Neuron (in vitro differentiated cells): ENCODE measurements at regions not wholly inside any gene's neighbourhood (a gene's known extent, or its start where the extent isn't known, plus 50 kb on each side); places are given as distances from the start of the nearest gene placed in this dataset.
"Not testable (repeated sequence)": the region's sequence is repeated elsewhere in the genome, so short reads cannot be mapped to it uniquely, and the experiment has no call there.

Experiments used
- H2AFZ ChIP-seq: one replicate; pipeline ENCODE4 v1.6.1; 2013; ENCODE audit warnings: low read depth, mild to moderate bottlenecking, inconsistent platforms, low read length, moderate library complexity
- H3K27me3 ChIP-seq: one replicate; pipeline ENCODE4 v1.6.1; 2013; ENCODE audit warnings: low read length; ENCODE audit not compliant: insufficient read depth
- H3K36me3 ChIP-seq: one replicate; pipeline ENCODE4 v1.6.1; 2013; ENCODE audit warnings: low read length; ENCODE audit not compliant: insufficient read depth
- H3K4me1 ChIP-seq: one replicate; pipeline ENCODE4 v1.6.1; 2013; ENCODE audit warnings: low read length; ENCODE audit not compliant: insufficient read depth
- H3K4me3 ChIP-seq: 2 replicates; pipeline ENCODE4 v1.5.1; 2013; ENCODE audit warnings: mild to moderate bottlenecking, low read length, moderate library complexity
- H3K9me3 ChIP-seq: one replicate; pipeline ENCODE4 v1.6.1; 2013; ENCODE audit warnings: low read length

DNA sequence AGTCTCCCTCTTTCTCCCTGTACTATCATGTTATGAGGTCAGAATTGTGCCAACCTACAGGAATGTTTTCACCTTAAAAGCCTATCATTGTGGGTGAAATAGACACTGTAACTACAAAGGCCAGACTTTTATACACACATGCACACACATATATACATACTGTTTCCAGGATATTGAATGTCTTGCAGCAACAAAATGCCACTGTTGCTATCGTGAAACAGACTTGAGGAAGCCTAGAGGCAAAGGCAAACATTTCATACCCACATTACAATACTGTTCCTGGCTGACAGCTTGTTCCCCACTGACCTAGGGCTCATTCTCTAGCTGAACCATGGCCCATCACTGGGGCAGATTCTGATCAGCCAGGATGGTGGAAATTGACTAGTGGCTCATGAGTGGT, 125.1 kb upstream of the DUSP10 start:
- Histone ChIP-seq H3K4me1 (no peaks in the 10 kb centered on the region), H3K9me3 (no peaks in the 10 kb centered on the region), H2AFZ (no peak overlapping the region), H3K27me3 (no peaks in the 10 kb centered on the region), H3K36me3 (no peaks in the 10 kb centered on the region), H3K4me3 (no peak overlapping the region)

- Histone ChIP-seq H2AFZ (no peak overlapping the region), H3K4me1 (no peaks in the 10 kb centered on the region), H3K4me3 (no peak overlapping the region), H3K36me3 (no peaks in the 10 kb centered on the region), H3K27me3 (no peaks in the 10 kb centered on the region), H3K9me3 (no peaks in the 10 kb centered on the region)
These were observed 123.9 kb upstream of the DUSP10 start for GRCh38 chr1:221865808-221866207.

- no peak overlapping the region for H2AFZ ChIP-seq
- H3K4me3 ChIP-seq: no peak overlapping the region
- H3K4me1 ChIP-seq: no peaks in the 10 kb centered on the region
- no peaks in the 10 kb centered on the region for H3K36me3 ChIP-seq
- no peaks in the 10 kb centered on the region for H3K9me3 ChIP-seq
- H3K27me3 ChIP-seq: no peaks in the 10 kb centered on the region
These were observed 121.7 kb upstream of the DUSP10 start for GRCh38 chr1:221863635-221864034.

DNA sequence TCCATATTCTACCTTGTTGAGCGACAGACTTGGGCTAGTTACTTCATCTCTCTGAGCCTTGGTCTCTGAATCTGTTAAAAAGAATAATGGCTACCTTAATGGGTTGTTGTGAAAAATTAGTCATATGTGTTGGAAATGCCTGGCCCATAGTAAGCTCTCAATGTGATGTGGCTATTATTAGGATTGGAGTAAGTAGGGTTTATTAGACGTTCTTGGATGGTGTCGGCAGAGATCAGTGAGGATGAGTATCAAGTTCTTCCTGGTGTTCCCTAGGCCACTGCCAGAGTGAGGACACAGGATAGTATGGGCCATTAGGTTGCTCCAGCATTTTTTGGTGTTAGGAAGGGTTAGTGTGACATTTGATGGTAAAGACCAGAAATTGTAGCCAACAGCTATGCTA, 121.1 kb upstream of the DUSP10 start:
- Histone ChIP-seq H3K36me3 (no peaks in the 10 kb centered on the region), H2AFZ (no peak overlapping the region), H3K27me3 (no peaks in the 10 kb centered on the region), H3K9me3 (no peaks in the 10 kb centered on the region), H3K4me1 (no peaks in the 10 kb centered on the region), H3K4me3 (no peak overlapping the region)

- H3K4me1 ChIP-seq: no peaks in the 10 kb centered on the region
- H3K9me3 ChIP-seq: no peaks in the 10 kb centered on the region
- H3K4me3 ChIP-seq: no peak overlapping the region
- H2AFZ ChIP-seq: no peak overlapping the region
- H3K27me3 ChIP-seq: no peaks in the 10 kb centered on the region
- no peaks in the 10 kb centered on the region for H3K36me3 ChIP-seq
These were observed 117.1 kb upstream of the DUSP10 start for GRCh38 chr1:221858818-221859611.

- not testable (repeated sequence) for H3K27me3 ChIP-seq, H3K4me3 ChIP-seq, H3K4me1 ChIP-seq
These were observed 115.2 kb upstream of the DUSP10 start for GRCh38 chr1:221857094-221857444.

GRCh38 chr1:221856228-221857093, 114.6 kb upstream of the DUSP10 start:
- no peaks in the 10 kb centered on the region for H3K4me1 ChIP-seq
- H3K27me3 ChIP-seq: no peaks in the 10 kb centered on the region
- H2AFZ ChIP-seq: no peak overlapping the region
- no peaks in the 10 kb centered on the region for H3K9me3 ChIP-seq
- H3K4me3 ChIP-seq: no peak overlapping the region
- no peaks in the 10 kb centered on the region for H3K36me3 ChIP-seq

More at GRCh38 chr1:221857094-221857444, 115.2 kb upstream of the DUSP10 start:
- not testable (repeated sequence) for H3K9me3 ChIP-seq, H2AFZ ChIP-seq, H3K36me3 ChIP-seq

GRCh38 chr1:221855156-221855555, 113.3 kb upstream of the DUSP10 start:
- H3K4me3 ChIP-seq: no peak overlapping the region
- H3K27me3 ChIP-seq: no peaks in the 10 kb centered on the region
- H3K36me3 ChIP-seq: no peaks in the 10 kb centered on the region
- no peaks in the 10 kb centered on the region for H3K4me1 ChIP-seq
- H3K9me3 ChIP-seq: no peaks in the 10 kb centered on the region
- no peak overlapping the region for H2AFZ ChIP-seq

GRCh38 chr1:221851336-221851735, 109.4 kb upstream of the DUSP10 start:
- no peak overlapping the region for H3K4me3 ChIP-seq
- no peaks in the 10 kb centered on the region for H3K9me3 ChIP-seq
- H3K27me3 ChIP-seq: no peaks in the 10 kb centered on the region
- H3K4me1 ChIP-seq: no peaks in the 10 kb centered on the region
- no peak overlapping the region for H2AFZ ChIP-seq
- no peaks in the 10 kb centered on the region for H3K36me3 ChIP-seq

- Histone ChIP-seq H3K4me3 (no peak overlapping the region), H3K36me3 (no peaks in the 10 kb centered on the region), H3K27me3 (no peaks in the 10 kb centered on the region), H3K4me1 (no peaks in the 10 kb centered on the region), H2AFZ (no peak overlapping the region), H3K9me3 (no peaks in the 10 kb centered on the region)
These were observed 108.7 kb upstream of the DUSP10 start for GRCh38 chr1:221850470-221851187.

DNA sequence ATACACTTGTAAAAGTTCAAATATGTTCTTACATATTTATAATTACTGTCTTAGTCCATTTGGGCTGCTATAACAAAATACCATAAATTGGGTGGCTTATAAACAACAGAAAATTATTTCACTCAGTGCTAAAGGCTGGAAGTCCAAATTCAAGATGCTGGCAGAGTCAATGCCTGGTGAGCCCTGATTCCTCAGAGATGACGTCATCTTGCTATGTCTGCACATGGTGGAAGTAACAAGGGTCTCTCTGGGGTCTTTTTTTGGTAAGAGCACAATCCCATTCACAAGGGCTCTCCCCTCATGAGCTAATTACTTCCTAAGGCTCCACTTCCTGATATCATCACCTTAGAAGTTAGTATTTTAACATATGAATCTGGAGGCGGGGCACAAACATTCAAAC, 108.0 kb upstream of the DUSP10 start:
- Histone ChIP-seq H3K36me3 (no peaks in the 10 kb centered on the region), H3K9me3 (no peaks in the 10 kb centered on the region), H3K4me1 (no peaks in the 10 kb centered on the region), H2AFZ (no peak overlapping the region), H3K27me3 (no peaks in the 10 kb centered on the region), H3K4me3 (no peak overlapping the region)

GRCh38 chr1:221849110-221849509, 107.2 kb upstream of the DUSP10 start:
- Histone ChIP-seq H3K27me3 (no peaks in the 10 kb centered on the region), H3K4me3 (no peak overlapping the region), H3K9me3 (no peaks in the 10 kb centered on the region), H3K4me1 (no peaks in the 10 kb centered on the region), H2AFZ (no peak overlapping the region), H3K36me3 (no peaks in the 10 kb centered on the region)

DNA sequence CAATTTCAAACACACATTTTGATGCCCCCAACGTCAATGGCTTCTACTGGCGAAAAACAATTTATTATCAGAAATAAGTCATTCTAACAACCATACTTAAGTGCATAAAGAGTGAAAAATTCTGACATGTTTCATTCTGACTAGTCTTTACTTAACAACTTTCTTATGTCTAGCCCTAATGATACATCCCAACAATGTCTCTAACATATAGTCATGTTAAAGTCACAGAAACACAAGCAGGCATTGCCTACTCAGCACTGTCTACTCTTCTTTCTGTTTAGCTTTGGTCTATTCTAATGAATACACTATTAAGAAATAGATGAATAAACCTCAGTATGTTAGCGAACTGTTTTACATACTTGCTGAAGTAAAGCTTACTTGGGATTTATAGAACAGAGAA, 105.8 kb upstream of the DUSP10 start:
- H3K9me3 ChIP-seq: no peaks in the 10 kb centered on the region
- H3K4me3 ChIP-seq: no peak overlapping the region
- no peaks in the 10 kb centered on the region for H3K27me3 ChIP-seq
- no peaks in the 10 kb centered on the region for H3K4me1 ChIP-seq
- H2AFZ ChIP-seq: no peak overlapping the region
- H3K36me3 ChIP-seq: no peaks in the 10 kb centered on the region
